DND-41 (cell line): ENCODE measurements at regions not wholly inside any gene's neighbourhood (a gene's known extent, or its start where the extent isn't known, plus 50 kb on each side); places are given as distances from the start of the nearest gene placed in this dataset.

Source experiments
- EZH2 ChIP-seq: IDR thresholded peaks from 3 replicates; pipeline ENCODE4 v1.6.1; 2012; ENCODE audit warnings: borderline replicate concordance, low read depth, mild to moderate bottlenecking, moderate library complexity, low read length, inconsistent platforms; ENCODE audit not compliant: severe bottlenecking
- TF ChIP-seq, protein P1 (sequence below): IDR thresholded peaks from 2 replicates; pipeline ENCODE4 v1.5.1; 2012; ENCODE audit warnings: borderline replicate concordance, low read length, moderate library complexity, mild to moderate bottlenecking; ENCODE audit not compliant: poor library complexity, severe bottlenecking; ENCODE audit errors: extremely low read depth

DNA sequence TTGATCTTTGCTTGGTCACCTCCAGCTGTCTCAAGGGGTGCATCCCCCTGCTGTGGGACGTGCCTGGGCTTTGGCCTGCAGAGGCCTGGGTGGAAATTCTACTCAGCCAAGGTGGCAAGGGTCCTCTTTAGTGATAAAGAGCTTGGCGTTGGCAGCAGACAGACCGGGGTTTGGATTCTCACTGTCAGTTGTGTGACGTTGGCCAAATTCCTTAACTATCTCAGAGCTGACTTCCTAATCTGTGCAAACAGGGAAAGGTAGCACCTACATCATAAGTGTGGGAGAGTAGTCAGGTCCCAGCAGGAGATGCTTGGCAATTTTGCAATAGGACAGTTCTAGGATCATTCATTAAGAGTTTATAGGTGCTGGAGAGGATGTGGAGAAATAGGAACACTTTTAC is 154.3 kb upstream of the GSC start:
- TF ChIP-seq, protein P1, sequence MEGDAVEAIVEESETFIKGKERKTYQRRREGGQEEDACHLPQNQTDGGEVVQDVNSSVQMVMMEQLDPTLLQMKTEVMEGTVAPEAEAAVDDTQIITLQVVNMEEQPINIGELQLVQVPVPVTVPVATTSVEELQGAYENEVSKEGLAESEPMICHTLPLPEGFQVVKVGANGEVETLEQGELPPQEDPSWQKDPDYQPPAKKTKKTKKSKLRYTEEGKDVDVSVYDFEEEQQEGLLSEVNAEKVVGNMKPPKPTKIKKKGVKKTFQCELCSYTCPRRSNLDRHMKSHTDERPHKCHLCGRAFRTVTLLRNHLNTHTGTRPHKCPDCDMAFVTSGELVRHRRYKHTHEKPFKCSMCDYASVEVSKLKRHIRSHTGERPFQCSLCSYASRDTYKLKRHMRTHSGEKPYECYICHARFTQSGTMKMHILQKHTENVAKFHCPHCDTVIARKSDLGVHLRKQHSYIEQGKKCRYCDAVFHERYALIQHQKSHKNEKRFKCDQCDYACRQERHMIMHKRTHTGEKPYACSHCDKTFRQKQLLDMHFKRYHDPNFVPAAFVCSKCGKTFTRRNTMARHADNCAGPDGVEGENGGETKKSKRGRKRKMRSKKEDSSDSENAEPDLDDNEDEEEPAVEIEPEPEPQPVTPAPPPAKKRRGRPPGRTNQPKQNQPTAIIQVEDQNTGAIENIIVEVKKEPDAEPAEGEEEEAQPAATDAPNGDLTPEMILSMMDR = no peak
- TF ChIP-seq EZH2 = no peak
